ENCODE measurements at regions not wholly inside any gene's neighbourhood (a gene's known extent, or its start where the extent isn't known, plus 50 kb on each side); places are given as distances from the start of the nearest gene placed in this dataset.
"Not testable (repeated sequence)": the region's sequence is repeated elsewhere in the genome, so short reads cannot be mapped to it uniquely, and the experiment has no call there.

GRCh38 chr10:125257521-125258108 lies 97.3 kb upstream of the CTBP2 start:
- H3K36me3 ChIP-seq (replicated peaks in 1 of 2; ENCODE audit: insufficient read depth in 1 of 2, low read depth in 2 of 2) = no peaks in the 10 kb centered on the region
- TF ChIP-seq CTCF (IDR thresholded peaks at IDR 0.05) (no peak), POLR2A (IDR thresholded peaks at IDR 0.05) (no peak)
- no peaks in the 10 kb centered on the region for H3K4me1 ChIP-seq
- H3K4me3 ChIP-seq = no peak overlapping the region
- 76 to 77% methylated on average over 12 of the region's 12 CpGs for WGBS, 2 donors
- DNase-seq (no peak), ATAC-seq (no peak)
- no peak overlapping the region for H3K27ac ChIP-seq
- no peaks in the 10 kb centered on the region for H3K9me3 ChIP-seq
- no peaks in the 10 kb centered on the region for H3K27me3 ChIP-seq
- intact Hi-C loops (cut with DNase I) = no loop called here

- H3K4me3 ChIP-seq = no peak overlapping the region
- intact Hi-C loops (cut with DNase I) = no loop called here
- no peaks in the 10 kb centered on the region for H3K9me3 ChIP-seq
- 63 to 65% methylated on average over 4 of the region's 4 CpGs for WGBS, 2 donors
- H3K27ac ChIP-seq = no peak overlapping the region
- DNase-seq (no peak), ATAC-seq (no peak)
- no peaks in the 10 kb centered on the region for H3K4me1 ChIP-seq
- TF ChIP-seq POLR2A (IDR thresholded peaks at IDR 0.05) (no peak), CTCF (IDR thresholded peaks at IDR 0.05) (no peak)
- no peaks in the 10 kb centered on the region for H3K27me3 ChIP-seq
- H3K36me3 ChIP-seq (replicated peaks in 1 of 2; ENCODE audit: insufficient read depth in 1 of 2, low read depth in 2 of 2) = no peaks in the 10 kb centered on the region
Observed at GRCh38 chr10:125256026-125256425, 95.7 kb upstream of the CTBP2 start.

- WGBS, 2 donors = 58 to 65% methylated on average over 2 of the region's 2 CpGs
- DNase-seq = no peak
- H3K36me3 ChIP-seq (replicated peaks in 1 of 2; ENCODE audit: insufficient read depth in 1 of 2, low read depth in 2 of 2) = no peaks in the 10 kb centered on the region
Observed at GRCh38 chr10:125252937-125253336, 92.6 kb upstream of the CTBP2 start.

GRCh38 chr10:125250834-125251233 lies 90.5 kb upstream of the CTBP2 start:
- ATAC-seq; H3K4me3 ChIP-seq; intact Hi-C loops (cut with DNase I); H3K27me3 ChIP-seq; H3K4me1 ChIP-seq; H3K27ac ChIP-seq; DNase-seq; H3K36me3 ChIP-seq (replicated peaks in 1 of 2; ENCODE audit: insufficient read depth in 1 of 2, low read depth in 2 of 2); H3K9me3 ChIP-seq: not testable (repeated sequence)
- WGBS, 2 donors = 88 to 93% methylated on average over 4 of the region's 4 CpGs

More at GRCh38 chr10:125252937-125253336, 92.6 kb upstream of the CTBP2 start:
- intact Hi-C loops (cut with DNase I) = no loop called here
- H3K27ac ChIP-seq = no peak overlapping the region
- ATAC-seq = no peak
- TF ChIP-seq CTCF (IDR thresholded peaks at IDR 0.05) (no peak), POLR2A (IDR thresholded peaks at IDR 0.05) (no peak)
- H3K4me3 ChIP-seq = no peak overlapping the region
- H3K9me3 ChIP-seq = no peaks in the 10 kb centered on the region
- no peaks in the 10 kb centered on the region for H3K27me3 ChIP-seq
- H3K4me1 ChIP-seq = no peaks in the 10 kb centered on the region

- TF ChIP-seq CTCF (IDR thresholded peaks at IDR 0.05) (no peak), POLR2A (IDR thresholded peaks at IDR 0.05) (no peak)
- no peak overlapping the region for H3K27ac ChIP-seq
- 68 to 76% methylated on average over 6 of the region's 6 CpGs for WGBS, 2 donors
- ATAC-seq (no peak), DNase-seq (no peak)
- no peaks in the 10 kb centered on the region for H3K4me1 ChIP-seq
- H3K36me3 ChIP-seq (replicated peaks in 1 of 2; ENCODE audit: insufficient read depth in 1 of 2, low read depth in 2 of 2) = no peaks in the 10 kb centered on the region
- H3K9me3 ChIP-seq = no peaks in the 10 kb centered on the region
- no peak overlapping the region for H3K4me3 ChIP-seq
- intact Hi-C loops (cut with DNase I) = no loop called here
- H3K27me3 ChIP-seq = no peaks in the 10 kb centered on the region
Observed at GRCh38 chr10:125249948-125250347, 89.6 kb upstream of the CTBP2 start.
